GM12872 (cell line): ENCODE measurements at regions not wholly inside any gene's neighbourhood (a gene's known extent, or its start where the extent isn't known, plus 50 kb on each side); places are given as distances from the start of the nearest gene placed in this dataset.

Experiments
- CTCF ChIP-seq: IDR thresholded peaks from 3 replicates; pipeline ENCODE4 v1.5.1; 2011; ENCODE audit warnings: low read depth, mild to moderate bottlenecking, low read length, moderate library complexity; ENCODE audit not compliant: insufficient read depth

DNA sequence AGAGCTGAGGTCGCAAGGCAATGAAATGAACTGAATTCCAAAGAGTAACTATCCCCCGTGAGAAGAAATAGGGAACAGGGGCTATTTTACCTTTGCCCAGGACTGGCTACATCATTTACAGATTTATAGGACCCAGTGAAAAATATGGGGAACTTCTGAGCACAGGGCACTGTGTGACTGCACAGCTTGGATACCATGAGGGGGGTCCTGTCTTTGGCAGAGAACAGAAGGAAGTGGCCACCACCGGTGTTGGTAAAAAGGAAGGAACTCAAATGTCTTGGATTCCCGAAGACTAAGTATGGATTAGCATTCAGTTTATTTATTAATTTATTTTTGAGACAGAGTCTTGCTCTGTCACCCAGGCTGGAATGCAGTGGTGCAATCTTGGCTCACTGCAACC lies 119.6 kb downstream of the B3GNT2 start:
- TF ChIP-seq CTCF: no peak

DNA sequence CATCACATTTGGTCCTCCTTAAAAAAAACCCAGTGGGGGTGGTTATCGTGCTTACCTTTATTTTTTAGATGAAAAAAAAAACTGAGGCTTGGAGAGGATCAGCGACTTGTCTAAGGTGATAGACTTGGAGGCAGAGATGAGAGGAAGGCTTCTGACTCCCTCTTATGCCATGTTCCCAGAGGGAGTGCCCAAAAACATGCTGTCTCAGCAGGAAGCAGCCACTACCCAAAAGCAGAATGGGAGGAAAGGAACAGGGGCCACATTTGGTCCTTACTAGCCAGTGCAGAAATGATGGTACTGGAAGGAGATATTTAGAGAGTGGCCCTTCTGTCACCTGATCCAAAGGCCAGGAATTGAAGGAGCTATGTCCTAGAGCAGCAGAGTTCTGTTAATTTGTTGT lies 118.4 kb downstream of the B3GNT2 start:
- no peak for TF ChIP-seq CTCF

DNA sequence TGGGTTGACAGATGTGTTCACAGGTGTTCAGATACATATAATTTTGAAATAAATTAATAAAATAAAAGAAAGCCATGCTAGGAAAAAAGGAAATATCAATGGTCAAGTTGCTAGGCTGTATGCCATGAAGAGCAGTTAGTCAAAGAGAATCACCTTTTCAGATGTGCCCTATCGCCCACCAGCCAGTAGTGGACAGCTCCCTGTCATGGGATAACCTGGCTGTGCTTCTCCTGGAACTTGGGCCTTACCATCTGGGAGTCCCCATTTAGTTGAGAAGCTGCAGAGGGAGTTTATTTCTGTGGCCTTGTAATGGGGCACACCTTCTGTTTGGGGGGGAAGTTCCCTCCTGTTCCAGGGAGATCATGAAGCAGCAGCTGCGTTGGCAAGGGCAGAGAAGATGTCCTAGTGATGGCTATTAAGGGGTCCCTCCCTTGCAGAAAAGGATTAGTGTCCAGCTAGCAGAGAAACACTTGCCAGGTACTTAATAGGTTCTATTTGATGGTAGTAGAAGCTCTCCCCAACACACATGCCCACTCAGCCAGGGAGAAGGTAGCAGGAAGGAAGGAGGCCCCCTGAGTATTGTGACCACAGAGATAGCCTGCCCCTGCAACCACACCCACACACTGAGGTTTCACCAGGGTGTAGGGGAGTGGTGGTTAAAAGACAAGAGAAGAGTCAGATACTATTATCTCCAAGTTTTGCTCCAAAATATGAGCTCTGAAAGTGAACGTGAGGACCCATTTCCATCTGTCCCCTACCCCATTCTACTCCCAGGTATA lies 117.7 kb downstream of the B3GNT2 start:
- TF ChIP-seq CTCF: no peak

GRCh38 chr2:62309465-62310091 lies 113.7 kb downstream of the B3GNT2 start:
- no peak for TF ChIP-seq CTCF

GRCh38 chr2:62309081-62309464 lies 113.2 kb downstream of the B3GNT2 start:
- no peak for TF ChIP-seq CTCF

DNA sequence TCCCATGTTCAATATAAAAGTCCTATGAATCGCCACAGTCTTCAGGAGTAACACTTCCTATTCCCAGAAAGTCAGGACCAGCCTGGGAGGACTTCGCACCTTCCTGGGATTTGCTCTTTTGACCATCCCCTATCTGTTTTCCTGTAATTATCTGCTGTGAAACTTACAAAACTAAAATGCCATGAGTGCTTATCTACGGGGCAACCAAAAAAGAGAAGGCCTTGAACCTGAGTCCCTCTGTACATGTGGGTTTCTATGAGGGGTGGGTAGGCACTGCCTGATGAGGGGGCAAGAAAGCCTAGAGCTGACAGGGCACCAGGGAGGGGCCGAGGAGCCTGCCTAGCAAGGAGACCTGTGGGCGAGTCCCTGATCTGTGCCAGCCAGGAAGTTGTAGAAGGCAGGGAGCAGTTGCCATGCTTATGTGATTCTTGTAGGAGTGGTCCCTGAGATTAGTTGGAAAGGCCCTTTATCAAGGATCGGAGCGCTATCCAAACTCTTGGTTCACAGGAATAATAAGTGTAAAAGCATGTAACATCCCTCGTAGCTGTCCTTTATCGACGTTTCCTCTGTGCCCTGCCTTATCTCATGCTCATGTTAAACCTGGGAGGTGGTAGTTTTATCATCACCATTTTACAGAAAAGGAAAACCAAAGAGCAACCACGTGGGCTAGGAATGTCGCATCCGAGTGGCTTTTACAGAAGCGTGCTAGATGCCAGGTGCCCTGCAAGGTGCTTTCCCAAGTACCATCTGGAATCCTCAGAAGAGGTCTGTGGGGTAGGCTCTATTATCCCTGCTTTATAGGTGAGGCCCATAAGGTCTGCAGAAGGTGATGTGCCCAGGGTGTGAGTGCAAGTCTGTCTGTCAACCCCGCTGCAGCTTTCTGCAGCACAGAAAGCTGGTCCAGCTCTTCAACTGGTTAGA lies 111.8 kb downstream of the B3GNT2 start:
- TF ChIP-seq CTCF: no peak
